ENCODE measurements at regions not wholly inside any gene's neighbourhood (a gene's known extent, or its start where the extent isn't known, plus 50 kb on each side); places are given as distances from the start of the nearest gene placed in this dataset.

DNA sequence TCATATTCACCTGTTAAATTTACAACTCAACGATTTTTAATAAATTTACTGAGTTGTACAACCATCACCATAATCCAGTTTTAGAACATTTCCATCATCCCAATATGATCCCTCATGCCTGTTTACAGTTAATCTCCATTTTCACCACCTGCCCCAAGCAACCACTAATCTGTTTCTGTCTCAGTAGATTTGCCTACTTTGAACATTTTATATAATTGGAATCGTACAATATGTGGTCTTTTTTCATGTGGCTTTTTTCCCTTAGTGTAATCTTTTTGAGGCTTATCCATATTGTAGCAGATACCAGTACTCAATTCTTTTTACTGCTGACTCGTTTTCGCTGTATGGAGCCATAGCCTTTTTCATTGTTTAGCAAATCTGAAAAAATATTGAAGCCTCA lies 123.3 kb upstream of the STT3B start:
- H2AFZ ChIP-seq (ENCODE audit: control insufficient read depth, low read length) = no peak overlapping the region
- H3K4me2 ChIP-seq (ENCODE audit: control insufficient read depth, extremely low read depth, insufficient read depth, low read depth, low read length) = no peak overlapping the region
- no peak overlapping the region for H3K9ac ChIP-seq (ENCODE audit: control insufficient read depth, extremely low read depth, insufficient read depth, low read length)
- H3K79me2 ChIP-seq (ENCODE audit: control insufficient read depth, insufficient read depth, low read length) = no peaks in the 10 kb centered on the region
- no peaks in the 10 kb centered on the region for H3K9me1 ChIP-seq (ENCODE audit: control insufficient read depth, extremely low read depth, insufficient read depth, low read length)
- H3K4me3 ChIP-seq (ENCODE audit: control insufficient read depth in 2 of 3, extremely low read depth in 1 of 3, insufficient read depth in 2 of 3, low read depth in 1 of 3, low read length in 3 of 3) = no peak overlapping the region
- H3K27me3 ChIP-seq (ENCODE audit: control insufficient read depth, extremely low read depth, insufficient read depth, low read length) = peaks cover 4% of the 10 kb centered on the region
- no peak overlapping the region for H3K27ac ChIP-seq (ENCODE audit: control insufficient read depth, insufficient read depth, low read length)
- no peak for DNase-seq (ENCODE audit: low read depth, low spot score)
- no peaks in the 10 kb centered on the region for H3K9me3 ChIP-seq (ENCODE audit: control insufficient read depth, low read depth, low read length)
- H3K36me3 ChIP-seq (ENCODE audit: control insufficient read depth in 2 of 2, extremely low read depth in 1 of 2, insufficient read depth in 2 of 2, low read length in 2 of 2) = no peaks in the 10 kb centered on the region
- H4K20me1 ChIP-seq (ENCODE audit: control insufficient read depth, extremely low read depth, insufficient read depth, low read length) = no peaks in the 10 kb centered on the region
- TF ChIP-seq, protein P1, sequence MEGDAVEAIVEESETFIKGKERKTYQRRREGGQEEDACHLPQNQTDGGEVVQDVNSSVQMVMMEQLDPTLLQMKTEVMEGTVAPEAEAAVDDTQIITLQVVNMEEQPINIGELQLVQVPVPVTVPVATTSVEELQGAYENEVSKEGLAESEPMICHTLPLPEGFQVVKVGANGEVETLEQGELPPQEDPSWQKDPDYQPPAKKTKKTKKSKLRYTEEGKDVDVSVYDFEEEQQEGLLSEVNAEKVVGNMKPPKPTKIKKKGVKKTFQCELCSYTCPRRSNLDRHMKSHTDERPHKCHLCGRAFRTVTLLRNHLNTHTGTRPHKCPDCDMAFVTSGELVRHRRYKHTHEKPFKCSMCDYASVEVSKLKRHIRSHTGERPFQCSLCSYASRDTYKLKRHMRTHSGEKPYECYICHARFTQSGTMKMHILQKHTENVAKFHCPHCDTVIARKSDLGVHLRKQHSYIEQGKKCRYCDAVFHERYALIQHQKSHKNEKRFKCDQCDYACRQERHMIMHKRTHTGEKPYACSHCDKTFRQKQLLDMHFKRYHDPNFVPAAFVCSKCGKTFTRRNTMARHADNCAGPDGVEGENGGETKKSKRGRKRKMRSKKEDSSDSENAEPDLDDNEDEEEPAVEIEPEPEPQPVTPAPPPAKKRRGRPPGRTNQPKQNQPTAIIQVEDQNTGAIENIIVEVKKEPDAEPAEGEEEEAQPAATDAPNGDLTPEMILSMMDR (optimal IDR thresholded peaks at IDR 0.05 in 1 of 3, IDR thresholded peaks at IDR 0.05 in 1 of 3, conservative IDR thresholded peaks at IDR 0.05 in 1 of 3; ENCODE audit: extremely low read depth in 1 of 3, insufficient read depth in 2 of 3, low read length in 3 of 3) = no peak
- TF ChIP-seq EZH2 (IDR thresholded peaks at IDR 0.05; ENCODE audit: low read length) = no peak
- dilution Hi-C loops (cut with MboI; ENCODE audit: extremely low pct_ligation_motif_present, low sequenced_read_pairs) = no loop called here
- no peaks in the 10 kb centered on the region for H3K4me1 ChIP-seq (ENCODE audit: control insufficient read depth, extremely low read depth, insufficient read depth, low read length)
- no peak for FAIRE-seq

GRCh38 chr3:31409866-31410265 lies 122.9 kb upstream of the STT3B start:
- Histone ChIP-seq H3K27me3 (ENCODE audit: control insufficient read depth, extremely low read depth, insufficient read depth, low read length) (peaks cover 4% of the 10 kb centered on the region), H4K20me1 (ENCODE audit: control insufficient read depth, extremely low read depth, insufficient read depth, low read length) (no peaks in the 10 kb centered on the region), H3K79me2 (ENCODE audit: control insufficient read depth, insufficient read depth, low read length) (no peaks in the 10 kb centered on the region), H3K4me1 (ENCODE audit: control insufficient read depth, extremely low read depth, insufficient read depth, low read length) (no peaks in the 10 kb centered on the region), H3K9ac (ENCODE audit: control insufficient read depth, extremely low read depth, insufficient read depth, low read length) (no peak overlapping the region), H3K36me3 (ENCODE audit: control insufficient read depth in 2 of 2, extremely low read depth in 1 of 2, insufficient read depth in 2 of 2, low read length in 2 of 2) (no peaks in the 10 kb centered on the region), H3K4me2 (ENCODE audit: control insufficient read depth, extremely low read depth, insufficient read depth, low read depth, low read length) (no peak overlapping the region), H3K4me3 (ENCODE audit: control insufficient read depth in 2 of 3, extremely low read depth in 1 of 3, insufficient read depth in 2 of 3, low read depth in 1 of 3, low read length in 3 of 3) (no peak overlapping the region), H2AFZ (ENCODE audit: control insufficient read depth, low read length) (no peak overlapping the region), H3K27ac (ENCODE audit: control insufficient read depth, insufficient read depth, low read length) (no peak overlapping the region), H3K9me1 (ENCODE audit: control insufficient read depth, extremely low read depth, insufficient read depth, low read length) (no peaks in the 10 kb centered on the region), H3K9me3 (ENCODE audit: control insufficient read depth, low read depth, low read length) (no peaks in the 10 kb centered on the region)
- dilution Hi-C loops (cut with MboI; ENCODE audit: extremely low pct_ligation_motif_present, low sequenced_read_pairs) = no loop called here
- FAIRE-seq (no peak), DNase-seq (ENCODE audit: low read depth, low spot score) (no peak)
- no peak for TF ChIP-seq EZH2 (IDR thresholded peaks at IDR 0.05; ENCODE audit: low read length)
- TF ChIP-seq, protein P1 (optimal IDR thresholded peaks at IDR 0.05 in 1 of 3, IDR thresholded peaks at IDR 0.05 in 1 of 3, conservative IDR thresholded peaks at IDR 0.05 in 1 of 3; ENCODE audit: extremely low read depth in 1 of 3, insufficient read depth in 2 of 3, low read length in 3 of 3) = no peak

All from keratinocyte (primary cell).